Central memory CD8-positive, alpha-beta T cell (primary cell): ENCODE measurements at regions not wholly inside any gene's neighbourhood (a gene's known extent, or its start where the extent isn't known, plus 50 kb on each side); places are given as distances from the start of the nearest gene placed in this dataset.

Source experiments
- ATAC-seq: fragments of 150-1000 bp; cut with Tn5 transposase; replicated peaks from 2 replicates; pipeline ENCODE4 v1.10.0; 2022; ENCODE audit warnings: mild to moderate bottlenecking, moderate FRiP score, moderate number of reproducible peaks; ENCODE audit not compliant: poor library complexity, severe bottlenecking; ENCODE audit errors: extremely low read depth
- DNase-seq, 2 donors: peaks; one replicate each; pipeline ENCODE4 v3.0.0; 2021; ENCODE audit warnings: low spot score in 2 of 2
- H3K27ac Mint-ChIP-seq: one replicate; pipeline ENCODE4 v1.8.0; 2022; ENCODE audit warnings: low read depth, mild to moderate bottlenecking, moderate library complexity, mixed read lengths
- H3K27me3 Mint-ChIP-seq: one replicate; pipeline ENCODE4 v1.8.0; 2022; ENCODE audit warnings: mixed read lengths
- H3K36me3 Mint-ChIP-seq: one replicate; pipeline ENCODE4 v1.8.0; 2022; ENCODE audit warnings: mild to moderate bottlenecking, moderate library complexity, mixed read lengths; ENCODE audit not compliant: insufficient read depth
- H3K4me1 Mint-ChIP-seq: one replicate; pipeline ENCODE4 v1.8.0; 2022; ENCODE audit warnings: mixed read lengths
- H3K4me3 Mint-ChIP-seq: one replicate; pipeline ENCODE4 v1.8.0; 2022; ENCODE audit warnings: mild to moderate bottlenecking, moderate library complexity, mixed read lengths
- H3K9me3 Mint-ChIP-seq: one replicate; pipeline ENCODE4 v1.8.0; 2022; ENCODE audit warnings: mixed read lengths

DNA sequence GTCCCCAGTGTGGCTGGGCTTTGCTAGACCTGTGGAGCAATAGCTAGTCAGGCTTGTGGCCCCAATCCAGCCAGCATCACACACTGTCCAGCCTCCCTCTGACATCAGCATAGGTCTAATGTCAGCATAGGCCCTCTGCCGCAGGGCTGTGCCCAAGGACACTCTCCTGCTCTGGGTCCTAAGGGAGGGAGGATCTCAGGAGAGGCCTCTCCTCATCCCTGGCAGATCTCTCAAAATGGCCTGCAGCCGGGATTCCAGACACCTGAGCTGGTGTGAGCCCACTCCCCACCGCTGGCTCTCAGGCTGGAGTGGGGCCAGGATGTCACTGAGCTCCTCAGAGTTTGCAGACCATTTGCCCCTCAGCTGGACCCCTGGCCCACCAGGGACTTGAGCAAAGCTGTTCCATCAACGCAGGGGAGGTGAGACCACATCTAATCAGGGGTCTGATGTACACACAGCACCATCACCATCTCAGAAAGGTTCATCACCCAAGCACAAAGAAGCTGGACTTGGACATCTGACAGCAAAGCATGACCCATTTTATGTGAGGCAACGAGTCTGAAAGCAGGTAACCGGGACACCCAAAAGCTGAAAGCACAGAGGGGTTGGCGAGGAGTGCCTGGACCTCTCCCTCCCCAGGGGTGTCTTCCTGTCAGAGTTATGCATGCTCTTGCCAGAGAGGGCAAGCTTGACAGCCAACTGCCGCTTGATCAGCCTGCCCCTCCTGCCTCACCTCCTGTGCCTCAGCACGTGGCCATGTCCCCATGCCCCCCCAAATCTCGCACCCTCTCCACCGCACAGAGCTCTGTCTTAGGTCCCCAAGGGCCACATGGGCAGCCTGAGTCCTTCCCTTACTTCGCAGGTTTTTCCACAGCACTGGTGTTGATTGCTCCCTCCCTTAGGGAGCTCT is 69.7 kb upstream of the SEPTIN5 start:
- Mint-ChIP-seq H3K36me3 (no peaks in the 10 kb centered on the region), H3K27me3 (peaks cover 63% of the 10 kb centered on the region), H3K4me3 (no peak overlapping the region), H3K9me3 (peaks cover 17% of the 10 kb centered on the region), H3K4me1 (no peaks in the 10 kb centered on the region), H3K27ac (no peak overlapping the region)
- DNase-seq (no peak), ATAC-seq (no peak)

DNA sequence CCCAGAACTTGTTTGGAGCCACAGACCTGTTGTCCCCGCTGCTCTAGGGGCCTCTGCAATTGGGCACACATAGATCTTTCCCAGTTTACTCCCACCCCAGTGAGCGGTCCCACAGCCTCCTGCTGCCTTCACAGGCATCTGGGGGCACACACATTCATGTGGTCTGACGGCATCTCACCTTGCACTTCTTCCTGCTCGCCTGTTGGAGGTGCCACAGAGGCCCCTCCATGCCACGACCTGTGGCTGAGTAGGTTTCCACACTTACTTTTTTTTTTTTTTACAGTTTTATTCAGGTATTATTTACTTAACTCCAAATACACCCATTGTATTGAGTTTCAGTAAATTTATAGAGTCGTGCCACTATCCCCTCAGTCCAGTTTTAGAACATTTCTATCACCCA is 68.9 kb upstream of the SEPTIN5 start:
- Mint-ChIP-seq H3K4me1 (no peaks in the 10 kb centered on the region), H3K9me3 (peaks cover 20% of the 10 kb centered on the region), H3K36me3 (no peaks in the 10 kb centered on the region), H3K27ac (no peak overlapping the region), H3K27me3 (peaks cover 63% of the 10 kb centered on the region), H3K4me3 (no peak overlapping the region)
- ATAC-seq (no peak), DNase-seq (no peak)

DNA sequence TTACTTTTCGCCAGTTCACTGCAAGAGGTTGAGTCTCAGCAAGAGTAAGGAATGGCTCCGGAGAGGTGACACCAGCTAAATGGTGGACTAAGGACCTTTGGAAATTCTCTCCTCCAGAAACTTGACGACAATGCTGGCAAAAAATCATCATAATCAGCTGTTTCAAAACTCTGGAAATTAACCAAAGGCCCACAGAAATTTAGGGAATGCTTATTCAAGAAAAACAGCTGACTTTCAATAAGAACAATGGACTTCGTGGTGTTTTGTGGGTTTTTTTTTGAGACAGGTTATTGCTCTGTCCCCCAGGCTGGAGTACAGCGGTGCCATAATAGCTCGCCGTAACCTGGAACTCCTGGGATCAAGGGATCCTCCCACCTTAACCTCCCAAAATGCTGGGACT is 68.4 kb upstream of the SEPTIN5 start:
- no peak overlapping the region for H3K4me3 Mint-ChIP-seq
- H3K4me1 Mint-ChIP-seq = no peaks in the 10 kb centered on the region
- no peaks in the 10 kb centered on the region for H3K36me3 Mint-ChIP-seq
- peaks cover 63% of the 10 kb centered on the region for H3K27me3 Mint-ChIP-seq
- no peak for DNase-seq
- H3K27ac Mint-ChIP-seq = no peak overlapping the region
- no peak for ATAC-seq
- H3K9me3 Mint-ChIP-seq = peaks cover 20% of the 10 kb centered on the region

DNA sequence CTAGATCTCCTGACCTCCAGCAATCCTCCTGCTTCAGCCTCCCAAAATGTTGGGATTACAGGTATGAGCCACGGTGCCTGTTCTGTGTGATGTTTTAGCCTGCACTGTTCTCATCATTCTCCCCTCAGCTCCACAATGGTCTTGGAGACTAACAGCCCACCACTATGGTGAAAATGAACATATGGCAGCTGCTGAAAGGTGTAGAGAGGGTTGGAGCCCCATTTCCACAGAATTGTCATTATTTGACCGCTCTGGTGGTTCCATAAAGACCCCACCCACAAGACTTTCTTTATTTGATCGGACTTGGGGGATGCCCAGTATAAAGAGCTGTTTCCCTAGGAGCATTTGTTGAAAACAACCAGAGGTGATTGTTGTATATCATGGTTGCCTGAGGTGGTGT is 67.9 kb upstream of the SEPTIN5 start:
- H3K9me3 Mint-ChIP-seq = peaks cover 20% of the 10 kb centered on the region
- no peaks in the 10 kb centered on the region for H3K36me3 Mint-ChIP-seq
- no peak overlapping the region for H3K4me3 Mint-ChIP-seq
- peaks cover 63% of the 10 kb centered on the region for H3K27me3 Mint-ChIP-seq
- ATAC-seq (no peak), DNase-seq (no peak)
- H3K27ac Mint-ChIP-seq = no peak overlapping the region
- no peaks in the 10 kb centered on the region for H3K4me1 Mint-ChIP-seq

DNA sequence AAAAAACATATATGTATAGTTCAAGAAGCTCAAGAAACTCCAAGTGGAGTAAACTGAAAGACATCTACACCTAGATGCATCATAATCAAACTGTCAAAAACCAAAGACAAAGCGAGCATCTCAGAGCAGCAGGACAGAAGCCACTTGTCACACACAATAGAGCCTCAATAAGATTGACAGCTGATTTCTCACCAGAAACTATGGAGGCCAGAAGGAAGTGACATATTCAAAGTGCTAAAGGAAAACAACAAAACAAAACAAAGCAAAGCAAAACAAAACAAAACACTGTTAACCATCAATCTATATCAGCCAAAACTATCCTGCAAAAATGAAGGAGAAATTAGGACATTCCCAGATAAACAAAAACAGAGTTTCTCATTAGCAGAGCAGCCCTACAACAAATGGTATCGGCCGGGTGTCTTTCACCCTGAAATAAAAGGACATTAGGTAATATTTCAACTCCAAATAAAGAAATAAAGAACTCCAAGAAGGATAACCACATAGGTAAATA is 65.8 kb upstream of the SEPTIN5 start:
- no peak overlapping the region for H3K4me3 Mint-ChIP-seq
- no peak for DNase-seq
- H3K36me3 Mint-ChIP-seq = no peaks in the 10 kb centered on the region
- H3K4me1 Mint-ChIP-seq = no peaks in the 10 kb centered on the region
- H3K9me3 Mint-ChIP-seq = peaks cover 20% of the 10 kb centered on the region
- no peak overlapping the region for H3K27ac Mint-ChIP-seq
- ATAC-seq = no peak
- peaks cover 71% of the 10 kb centered on the region for H3K27me3 Mint-ChIP-seq

DNA sequence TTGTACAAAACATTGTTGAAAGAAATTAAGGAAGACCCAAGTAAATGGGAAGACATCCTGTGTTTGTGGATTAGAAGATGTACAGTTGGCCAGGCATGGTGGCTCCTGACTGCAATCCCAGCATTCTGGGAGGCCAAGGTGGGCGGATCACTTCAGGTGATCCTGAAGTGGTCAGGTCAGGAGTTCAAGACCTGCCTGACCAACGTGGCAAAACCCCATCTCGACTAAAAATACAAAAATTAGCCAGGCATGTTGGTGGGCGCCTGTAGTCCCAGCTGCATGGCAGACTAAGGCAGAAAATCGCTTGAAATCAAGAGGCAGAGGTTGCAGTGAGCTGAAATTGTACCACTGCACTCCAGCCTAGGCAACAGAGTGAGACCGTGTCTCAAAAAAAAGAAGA is 62.0 kb upstream of the SEPTIN5 start:
- H3K36me3 Mint-ChIP-seq = no peaks in the 10 kb centered on the region
- H3K4me3 Mint-ChIP-seq = no peak overlapping the region
- peaks cover 20% of the 10 kb centered on the region for H3K9me3 Mint-ChIP-seq
- ATAC-seq (no peak), DNase-seq (no peak)
- no peak overlapping the region for H3K27ac Mint-ChIP-seq
- H3K4me1 Mint-ChIP-seq = no peaks in the 10 kb centered on the region
- peaks cover 45% of the 10 kb centered on the region for H3K27me3 Mint-ChIP-seq

DNA sequence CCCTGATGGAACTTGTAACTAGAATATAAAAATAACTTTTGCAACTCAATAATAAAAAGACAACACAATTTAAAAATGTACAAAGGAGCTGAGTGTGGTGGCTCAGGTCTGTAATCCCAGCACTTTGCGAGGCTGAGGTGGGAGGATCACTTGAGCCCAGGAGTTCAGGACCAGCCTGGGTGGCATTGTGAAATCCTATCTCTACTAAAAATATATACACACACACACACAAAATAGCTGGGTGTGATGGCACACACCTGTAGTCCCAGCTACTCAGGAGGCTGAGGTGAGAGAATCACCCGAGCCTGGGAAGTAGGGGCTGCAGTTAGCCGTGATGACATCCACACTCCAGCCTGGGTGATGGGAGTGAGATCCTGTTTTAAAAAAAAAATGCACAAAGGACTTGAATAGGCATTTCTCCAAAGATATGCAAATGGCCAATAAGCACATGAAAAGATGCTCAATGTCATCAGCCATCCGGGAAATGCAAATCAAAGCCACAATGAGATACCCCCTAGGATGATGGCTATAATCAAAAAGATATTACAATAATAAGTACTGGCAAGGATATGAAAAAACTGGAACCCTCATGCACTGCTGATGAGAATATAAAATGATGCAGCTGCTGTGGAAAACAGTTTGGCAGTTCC is 59.8 kb upstream of the SEPTIN5 start:
- ATAC-seq = no peak

DNA sequence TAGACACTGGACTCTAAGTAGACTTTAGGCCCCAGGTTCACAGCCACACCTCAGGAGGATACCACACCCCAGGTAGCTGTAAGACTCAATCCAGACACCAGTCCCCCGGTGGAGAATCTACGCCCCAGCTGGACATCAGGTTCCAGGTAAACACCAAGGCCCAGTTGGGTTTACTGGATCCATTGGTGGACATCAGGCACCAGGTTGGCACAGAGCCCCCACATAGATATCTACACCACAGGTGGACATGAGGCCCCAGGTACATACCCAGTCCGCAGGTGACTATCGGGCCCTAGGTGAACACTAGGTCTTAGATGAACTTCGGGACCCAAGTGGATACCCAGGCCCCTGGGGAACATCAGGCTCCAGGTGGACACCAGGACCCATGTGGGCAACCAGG is 58.9 kb upstream of the SEPTIN5 start:
- Mint-ChIP-seq H3K27me3 (peaks cover 24% of the 10 kb centered on the region), H3K27ac (no peak overlapping the region), H3K4me1 (no peaks in the 10 kb centered on the region), H3K9me3 (no peaks in the 10 kb centered on the region), H3K4me3 (no peak overlapping the region), H3K36me3 (no peaks in the 10 kb centered on the region)
- DNase-seq (no peak), ATAC-seq (no peak)

More for the DNA sequence above, 59.8 kb upstream of the SEPTIN5 start:
- Mint-ChIP-seq H3K4me1 (no peaks in the 10 kb centered on the region), H3K36me3 (no peaks in the 10 kb centered on the region), H3K27ac (no peak overlapping the region), H3K4me3 (no peak overlapping the region), H3K9me3 (peaks cover 4% of the 10 kb centered on the region), H3K27me3 (peaks cover 33% of the 10 kb centered on the region)
- DNase-seq = no peak

DNA sequence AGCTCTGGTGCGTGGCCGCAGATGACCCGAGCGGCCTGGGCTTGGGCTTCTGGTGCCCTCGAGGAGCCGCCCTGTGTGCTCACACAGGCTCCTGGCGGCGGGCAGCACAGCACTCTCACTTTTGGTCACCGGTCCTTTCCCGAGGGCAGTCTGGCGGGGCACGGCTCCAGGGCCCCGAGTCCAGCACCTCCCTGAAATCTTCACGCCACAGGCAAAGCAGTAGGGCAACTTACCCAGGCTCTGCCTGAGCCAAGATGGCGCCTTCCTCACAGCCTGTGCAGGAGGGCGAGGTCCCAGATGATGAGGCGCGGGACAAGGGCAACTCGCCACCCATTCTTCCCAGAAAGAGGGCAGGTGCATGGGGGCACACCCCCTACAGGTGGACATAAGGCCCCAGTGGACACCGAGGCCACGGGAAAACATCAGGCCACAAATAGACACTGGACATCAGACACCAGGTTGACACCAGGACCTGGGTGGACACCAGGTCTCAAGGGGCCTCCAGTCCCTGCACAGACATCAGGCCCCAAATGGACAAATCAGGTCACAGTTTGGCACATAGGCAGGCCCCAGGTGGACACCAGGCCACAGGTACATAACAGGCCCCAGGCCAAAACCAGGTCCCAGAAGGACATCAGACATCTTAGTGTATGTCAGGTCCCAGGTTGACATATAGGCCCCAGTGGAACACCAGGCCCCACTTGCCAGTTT is 57.6 kb upstream of the SEPTIN5 start:
- no peak overlapping the region for H3K4me3 Mint-ChIP-seq
- H3K9me3 Mint-ChIP-seq = no peaks in the 10 kb centered on the region
- no peaks in the 10 kb centered on the region for H3K36me3 Mint-ChIP-seq
- DNase-seq (no peak), ATAC-seq (no peak)
- H3K27ac Mint-ChIP-seq = no peak overlapping the region
- no peaks in the 10 kb centered on the region for H3K4me1 Mint-ChIP-seq
- H3K27me3 Mint-ChIP-seq = peaks cover 11% of the 10 kb centered on the region

DNA sequence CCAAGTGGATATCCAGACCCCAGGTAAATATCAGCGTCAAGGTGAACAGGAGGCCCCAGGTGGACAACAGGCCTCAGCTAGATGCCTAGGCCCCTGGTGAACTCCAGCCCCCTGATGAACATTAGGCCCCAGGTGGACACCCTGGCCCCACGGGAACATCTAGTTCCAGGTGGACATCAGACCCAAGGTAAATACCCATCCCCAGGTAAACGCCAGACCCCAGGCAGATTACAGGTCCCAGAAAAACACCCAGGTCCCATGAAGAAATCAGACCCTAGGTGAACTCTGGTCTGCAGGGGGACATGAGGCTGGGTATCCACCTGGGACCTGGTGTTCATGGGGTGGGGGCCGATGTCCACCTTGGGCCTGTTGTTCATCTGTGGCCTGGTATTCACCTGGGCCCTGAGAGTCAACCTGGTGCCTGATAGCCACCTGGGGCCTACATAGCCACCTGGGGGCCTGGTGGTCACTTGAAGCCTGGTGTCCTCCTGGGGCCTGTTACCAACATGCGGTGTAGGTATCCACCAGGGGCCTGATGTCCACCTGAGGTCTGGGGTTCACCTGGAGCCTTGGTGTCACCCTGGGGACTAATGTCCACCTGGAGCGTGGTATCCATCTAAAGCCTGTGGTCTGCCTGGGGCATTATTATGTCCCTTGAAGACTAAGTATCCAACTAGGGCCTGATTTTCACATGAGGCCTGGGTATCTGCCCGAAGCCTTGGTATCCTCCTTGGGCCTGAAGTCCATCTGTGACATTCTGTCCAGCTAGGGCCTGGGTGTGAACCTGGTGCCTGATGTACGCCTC is 56.8 kb upstream of the SEPTIN5 start:
- no peaks in the 10 kb centered on the region for H3K9me3 Mint-ChIP-seq
- no peaks in the 10 kb centered on the region for H3K36me3 Mint-ChIP-seq
- peaks cover 3% of the 10 kb centered on the region for H3K27me3 Mint-ChIP-seq
- H3K27ac Mint-ChIP-seq = no peak overlapping the region
- DNase-seq = no peak
- no peak overlapping the region for H3K4me3 Mint-ChIP-seq
- no peak for ATAC-seq
- no peaks in the 10 kb centered on the region for H3K4me1 Mint-ChIP-seq

DNA sequence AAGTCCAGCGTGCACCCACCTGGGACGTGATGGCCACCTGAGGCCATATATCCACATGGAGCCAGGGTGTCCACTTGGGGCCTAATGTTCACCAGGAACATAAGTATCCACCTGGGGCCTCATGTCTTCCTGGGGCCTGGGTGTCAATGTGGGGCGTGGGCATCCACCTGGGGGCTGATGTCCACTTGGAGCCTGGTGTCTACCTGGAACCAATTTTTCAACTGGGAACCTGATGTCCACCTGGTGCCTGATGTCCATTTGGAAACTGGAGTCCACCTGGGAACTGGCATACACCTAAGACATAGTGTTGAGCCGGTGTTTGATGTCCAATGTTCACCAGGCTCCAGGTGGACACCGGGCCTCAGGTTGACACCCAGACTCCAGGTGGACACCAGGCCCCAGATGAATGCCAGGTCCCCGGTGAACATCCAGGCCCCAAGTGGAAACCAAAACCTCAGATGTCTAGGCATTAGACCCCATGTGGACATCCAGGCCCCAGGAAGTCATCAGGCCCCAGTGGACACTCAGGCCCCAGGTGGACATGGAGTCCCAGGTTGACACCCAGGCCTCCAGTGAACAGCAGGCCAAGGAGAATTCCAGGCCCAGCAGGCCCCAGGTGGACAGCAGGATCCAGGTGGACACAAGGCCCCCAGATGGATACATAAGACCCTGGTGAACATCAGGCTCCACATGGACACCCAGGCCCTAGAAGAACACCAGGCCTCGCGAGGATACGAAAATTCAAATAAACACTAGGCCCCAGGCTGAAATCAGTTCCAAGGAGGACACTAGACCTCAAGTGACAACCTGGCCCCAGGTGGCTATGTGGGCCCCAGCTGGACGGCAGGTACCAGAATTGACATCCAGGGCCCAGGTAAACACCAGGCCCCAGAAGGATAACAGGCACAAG is 56.0 kb upstream of the SEPTIN5 start:
- DNase-seq = no peak
- Mint-ChIP-seq H3K9me3 (no peaks in the 10 kb centered on the region), H3K4me1 (no peaks in the 10 kb centered on the region), H3K4me3 (no peak overlapping the region), H3K27ac (no peak overlapping the region), H3K27me3 (no peaks in the 10 kb centered on the region), H3K36me3 (no peaks in the 10 kb centered on the region)
- no peak for ATAC-seq
